G401 (cell line): ENCODE measurements at regions not wholly inside any gene's neighbourhood (a gene's known extent, or its start where the extent isn't known, plus 50 kb on each side); places are given as distances from the start of the nearest gene placed in this dataset.

Experiments
- DNase-seq: peaks from one replicate; pipeline ENCODE4 v3.0.0-alpha.2; 2015; ENCODE audit warnings: low spot score
- in situ Hi-C: cut with HindIII; loops from 2 replicates; pipeline ENCODE4 v1.10.0; 2016; ENCODE audit warnings: low sequenced_read_pairs, mixed read lengths

GRCh38 chr5:162466011-162466410 is 398.4 kb downstream of the GABRG2 start:
- in situ Hi-C loops: no loop called here

GRCh38 chr5:162473041-162473714 is 405.6 kb downstream of the GABRG2 start:
- in situ Hi-C loops: no loop called here
- no peak for DNase-seq

More at GRCh38 chr5:162466011-162466410, 398.4 kb downstream of the GABRG2 start:
- DNase-seq: no peak

- in situ Hi-C loops: no loop called here
- DNase-seq: no peak
Observed at GRCh38 chr5:162474239-162474638, 406.7 kb downstream of the GABRG2 start.

- no peak for DNase-seq
- in situ Hi-C loops: no loop called here
Observed at GRCh38 chr5:162484095-162484494, 416.5 kb downstream of the GABRG2 start.

- in situ Hi-C loops: no loop called here
Observed at GRCh38 chr5:162484986-162485385, 417.4 kb downstream of the GABRG2 start.

GRCh38 chr5:162485666-162486292 is 418.2 kb downstream of the GABRG2 start:
- DNase-seq: no peak
- in situ Hi-C loops: no loop called here

More at GRCh38 chr5:162484986-162485385, 417.4 kb downstream of the GABRG2 start:
- no peak for DNase-seq

- no peak for DNase-seq
- in situ Hi-C loops: no loop called here
Observed at GRCh38 chr5:162487528-162488525, 420.3 kb downstream of the GABRG2 start.

- no peak for DNase-seq
- in situ Hi-C loops: no loop called here
Observed at GRCh38 chr5:162496100-162496808, 428.7 kb downstream of the GABRG2 start.

- no peak for DNase-seq
- in situ Hi-C loops: no loop called here
Observed at GRCh38 chr5:162497455-162497854, 429.9 kb downstream of the GABRG2 start.

GRCh38 chr5:162502780-162503179 is 435.2 kb downstream of the GABRG2 start:
- no peak for DNase-seq
- in situ Hi-C loops: no loop called here

GRCh38 chr5:162503796-162504195 is 436.2 kb downstream of the GABRG2 start:
- in situ Hi-C loops: no loop called here
- no peak for DNase-seq

- in situ Hi-C loops: no loop called here
- no peak for DNase-seq
Observed at GRCh38 chr5:162512935-162513565, 445.5 kb downstream of the GABRG2 start.

GRCh38 chr5:162514116-162514515 is 446.5 kb downstream of the GABRG2 start:
- in situ Hi-C loops: no loop called here

GRCh38 chr5:162520878-162521277 is 453.3 kb downstream of the GABRG2 start:
- no peak for DNase-seq
- in situ Hi-C loops: no loop called here

More at GRCh38 chr5:162514116-162514515, 446.5 kb downstream of the GABRG2 start:
- DNase-seq: no peak

- DNase-seq: no peak
- in situ Hi-C loops: no loop called here
Observed at GRCh38 chr5:162529209-162529608, 461.6 kb downstream of the GABRG2 start.

GRCh38 chr5:162529886-162530285 is 462.3 kb downstream of the GABRG2 start:
- DNase-seq: no peak
- in situ Hi-C loops: no loop called here

- in situ Hi-C loops: no loop called here
- no peak for DNase-seq
Observed at GRCh38 chr5:162543437-162543836, 475.9 kb downstream of the GABRG2 start.

GRCh38 chr5:162544905-162545304 is 477.3 kb downstream of the GABRG2 start:
- in situ Hi-C loops: no loop called here
- no peak for DNase-seq

- no peak for DNase-seq
- in situ Hi-C loops: no loop called here
Observed at GRCh38 chr5:162550236-162550635, 482.7 kb downstream of the GABRG2 start.
